Posterior vena cava (tissue), 2 donors: ENCODE measurements at regions not wholly inside any gene's neighbourhood (a gene's known extent, or its start where the extent isn't known, plus 50 kb on each side); places are given as distances from the start of the nearest gene placed in this dataset.

ENCODE experiments used
- DNase-seq: peaks from one replicate; pipeline ENCODE4 v3.0.0-alpha.2; 2020; ENCODE audit warnings: low spot score
- intact Hi-C, 2 donors: fragments of 100-400 bp; cut with DNase I; formaldehyde crosslinking; loops; one replicate each; pipeline versions ENCODE4 v1.14.1 to v1.14.2; 2022 to 2023
- donor health status: DM: yes; HTN: yes; CAD: no.
- donor health status: DM: yes; HTN: yes; CAD: no.

DNA sequence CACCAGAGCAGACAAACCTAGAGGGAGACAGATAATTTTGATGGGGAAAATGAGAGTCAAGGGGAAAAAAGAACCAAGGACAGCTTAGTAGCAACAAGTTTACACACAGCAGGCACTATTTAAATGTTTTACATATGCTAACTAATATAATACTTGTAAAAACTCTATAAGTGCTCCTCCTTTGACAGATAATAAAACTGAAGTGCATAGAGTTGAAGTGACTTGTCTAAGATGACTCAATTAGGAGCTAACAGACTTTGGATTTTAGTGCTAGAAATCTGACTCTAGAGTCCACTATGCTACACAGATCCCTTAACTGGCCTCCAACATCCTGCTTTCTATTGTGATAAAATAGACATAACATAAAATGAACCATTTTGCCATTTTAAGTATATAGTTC lies 506.9 kb downstream of the SATB2 start:
- no peak for DNase-seq

DNA sequence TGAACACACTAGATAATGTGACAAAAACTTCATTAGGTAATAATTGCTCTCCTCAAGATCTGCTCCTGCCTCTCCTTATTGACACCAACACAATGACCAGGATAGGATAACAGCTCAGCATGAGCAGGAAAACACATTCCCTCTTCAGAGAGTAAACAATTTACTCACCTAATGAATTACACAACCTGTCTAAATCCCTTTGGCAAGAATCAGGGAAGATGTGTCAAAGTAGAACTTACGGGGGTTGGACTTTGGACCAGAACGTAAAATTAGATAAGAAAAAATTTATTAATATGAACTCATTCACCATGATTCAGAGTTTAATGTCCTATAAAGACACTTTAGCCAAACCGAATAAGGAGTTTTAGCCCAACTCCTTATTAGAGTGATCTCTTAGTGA lies 512.2 kb downstream of the SATB2 start:
- DNase-seq = no peak
- intact Hi-C loops = no loop called here

More for the DNA sequence above, 506.9 kb downstream of the SATB2 start:
- intact Hi-C loops = no loop called here

DNA sequence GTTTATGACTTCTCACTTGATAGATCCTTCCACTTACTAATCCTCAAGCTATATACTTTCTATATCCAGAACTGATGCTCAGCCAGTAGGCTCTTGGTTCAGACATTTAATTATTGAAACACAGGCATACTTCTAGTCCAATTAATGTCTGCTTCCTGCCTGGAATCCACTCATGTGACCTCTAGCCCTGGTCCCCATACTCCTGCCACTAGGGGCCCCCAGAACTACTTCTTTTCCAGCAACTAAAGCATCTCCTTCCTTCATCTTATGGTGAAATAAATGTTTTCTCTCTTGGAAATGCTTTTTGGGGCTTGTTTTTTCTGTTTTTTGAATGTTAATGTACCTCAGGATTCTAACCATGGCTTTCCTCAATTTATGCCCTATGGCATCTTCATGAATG lies 527.6 kb downstream of the SATB2 start:
- DNase-seq = no peak
- intact Hi-C loops = no loop called here

DNA sequence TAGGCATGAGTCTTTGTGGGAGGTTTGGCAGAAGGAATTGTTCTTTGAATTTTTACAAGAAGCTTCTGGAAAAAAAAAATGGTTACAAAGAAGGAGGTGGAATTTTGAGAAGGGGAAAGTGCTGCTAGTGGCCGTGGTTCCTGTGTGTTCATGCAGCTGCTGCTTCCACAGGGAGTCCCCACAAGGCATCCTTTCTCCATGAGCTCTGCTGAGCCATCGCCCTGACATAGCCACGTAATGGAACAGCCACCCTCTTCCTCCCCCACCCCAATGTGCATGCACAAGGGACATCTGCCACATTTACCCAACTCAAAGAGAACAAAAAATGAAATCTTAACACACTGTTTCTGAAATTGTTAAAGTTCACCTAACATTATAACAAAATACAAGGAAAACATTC lies 529.7 kb downstream of the SATB2 start:
- DNase-seq = no peak
- intact Hi-C loops = no loop called here

DNA sequence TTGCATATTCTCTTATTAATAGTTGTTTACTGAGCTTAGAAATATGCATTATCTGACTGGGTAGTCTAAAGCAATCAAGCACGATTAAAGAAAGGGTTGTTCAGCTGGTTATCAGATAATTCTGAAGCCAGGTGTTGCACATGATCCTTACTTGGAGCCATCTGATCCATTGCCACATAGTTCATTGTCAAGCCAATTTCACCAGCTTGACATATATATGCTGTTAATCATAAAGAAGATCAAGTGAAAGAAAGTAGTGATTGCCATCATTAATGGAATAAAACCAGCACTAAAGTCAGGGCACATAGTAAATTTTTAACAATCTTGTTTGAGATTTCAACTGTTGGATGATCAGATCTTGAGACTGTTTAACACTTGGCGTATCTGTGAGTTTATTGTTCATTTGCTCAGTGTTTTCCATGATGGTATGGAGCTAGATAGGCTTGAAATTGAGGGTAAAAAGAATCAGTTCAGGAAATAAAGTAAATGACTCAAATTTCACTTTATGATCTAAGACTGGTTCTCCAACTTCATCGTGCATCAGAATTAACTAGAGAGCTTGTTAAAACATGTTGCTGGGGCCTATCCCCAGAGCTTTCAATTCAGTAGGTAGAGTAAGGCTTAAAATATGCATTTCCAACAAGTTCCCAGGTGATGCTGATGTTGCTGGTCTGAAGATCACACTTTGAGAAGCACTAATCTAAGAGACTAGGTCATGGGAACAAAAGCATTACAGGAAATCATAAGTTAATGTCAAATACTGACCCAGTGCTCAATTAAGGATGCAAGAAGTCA lies 539.6 kb downstream of the SATB2 start:
- no peak for DNase-seq
- intact Hi-C loops = no loop called here

DNA sequence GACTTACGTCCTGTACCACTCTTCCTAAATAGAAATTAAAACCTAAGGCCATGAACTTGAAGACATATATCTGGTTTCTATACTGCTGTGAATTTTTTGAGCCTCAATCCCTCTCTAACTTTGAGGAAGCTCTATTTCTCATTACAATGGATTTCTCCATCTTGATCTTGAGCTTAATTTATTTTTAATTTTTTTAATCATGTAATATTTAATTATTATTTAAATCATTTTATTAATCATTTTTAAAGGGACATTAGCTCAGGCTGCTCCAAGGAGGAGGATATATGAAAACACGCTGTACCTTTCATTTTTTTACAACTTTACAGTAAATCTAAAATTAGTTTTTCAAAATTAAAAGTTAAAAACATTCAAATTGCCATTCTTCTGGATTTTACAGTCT lies 540.5 kb downstream of the SATB2 start:
- intact Hi-C loops = no loop called here
- no peak for DNase-seq

DNA sequence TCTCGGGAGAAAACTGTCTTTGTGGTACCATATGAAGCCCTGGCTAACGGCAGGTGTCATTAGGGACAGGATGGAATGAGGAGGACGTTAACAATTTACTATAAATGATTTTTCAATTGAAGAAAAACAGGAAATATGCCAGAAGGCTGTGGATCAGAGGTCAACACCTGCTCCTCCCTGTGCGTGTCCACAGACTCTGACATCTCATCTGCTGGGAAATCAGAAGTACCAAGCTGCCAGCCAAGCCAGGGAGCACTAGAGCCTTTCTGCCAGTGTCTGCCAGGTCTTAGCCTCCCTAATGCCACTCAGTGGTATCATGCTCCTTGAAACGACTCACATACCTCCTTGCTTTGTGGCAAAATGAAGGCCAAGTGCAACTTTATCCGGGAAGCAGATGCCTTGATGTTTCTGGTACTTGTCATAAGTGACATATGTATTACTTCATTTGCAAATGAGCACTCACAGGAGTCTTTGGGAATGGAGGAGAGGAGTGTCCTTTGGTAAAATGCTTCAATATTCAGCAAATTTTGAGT lies 541.1 kb downstream of the SATB2 start:
- no peak for DNase-seq
- intact Hi-C loops = no loop called here

DNA sequence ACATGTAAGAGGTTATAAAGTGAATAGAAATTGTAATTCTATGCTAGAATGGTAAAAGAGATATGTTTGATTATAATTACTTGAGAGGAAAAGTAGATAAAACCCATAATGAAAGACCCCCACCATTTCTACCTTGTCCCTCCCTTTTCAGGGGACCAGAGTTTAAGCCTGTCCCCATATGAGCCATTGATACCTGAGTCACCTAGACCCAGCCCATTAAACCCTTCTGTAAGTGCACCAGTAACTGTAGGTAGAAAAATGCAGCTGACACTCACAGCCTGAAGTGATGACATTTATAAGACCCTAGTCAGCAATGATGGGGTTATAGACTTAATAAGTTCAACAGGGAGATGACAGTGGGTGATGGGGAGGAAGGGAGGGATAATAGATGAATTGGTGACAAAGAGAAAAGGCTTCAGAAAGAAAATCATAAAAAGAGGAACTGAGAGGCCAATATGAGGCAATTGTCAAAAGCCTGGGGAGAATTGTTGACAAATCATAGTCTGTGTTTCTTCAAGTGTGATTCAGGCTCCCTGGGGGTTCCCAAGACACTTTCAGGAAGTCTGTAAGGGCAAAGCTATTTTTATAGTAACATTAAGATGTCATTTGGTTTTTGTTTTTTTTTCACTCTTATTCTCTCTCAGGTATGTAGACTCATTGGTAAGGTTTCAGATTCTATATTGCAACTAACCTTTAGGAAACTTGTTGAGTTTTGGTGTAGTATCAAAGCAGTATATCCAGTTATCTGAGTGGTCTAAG lies 544.2 kb downstream of the SATB2 start:
- intact Hi-C loops = no loop called here
- no peak for DNase-seq

DNA sequence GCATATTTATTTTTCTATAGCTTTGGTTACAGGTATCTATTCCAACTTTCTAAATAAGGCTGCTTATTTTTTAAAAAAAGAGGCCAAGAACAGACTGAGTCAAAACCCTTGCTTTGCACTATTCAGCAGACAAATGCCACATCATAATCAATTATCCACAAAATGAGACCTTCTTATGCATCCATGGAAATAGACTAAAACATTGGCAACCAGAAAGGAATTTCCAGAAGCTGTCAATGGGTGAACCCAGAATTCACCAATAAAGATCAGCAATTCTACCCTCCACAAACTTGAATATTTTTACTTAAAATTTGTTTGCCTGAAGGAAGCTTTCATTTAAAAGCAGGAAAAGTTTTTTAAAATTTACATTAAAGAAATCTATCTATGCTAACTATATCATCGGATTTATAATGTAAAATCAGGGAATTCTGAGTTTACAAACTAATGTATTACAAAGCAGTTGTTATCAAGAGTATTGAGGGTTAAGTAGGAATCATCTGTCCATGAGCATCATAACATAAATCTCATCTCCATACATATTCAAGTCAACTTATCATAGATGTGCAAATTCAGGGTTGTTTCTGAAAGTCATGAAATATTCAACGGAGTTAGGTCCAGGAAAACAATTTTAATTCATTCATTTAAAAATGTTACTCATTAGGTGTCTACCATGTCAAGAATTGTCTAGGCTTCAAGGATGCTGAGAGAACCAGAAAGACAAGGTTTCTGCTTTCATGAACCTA lies 548.0 kb downstream of the SATB2 start:
- no peak for DNase-seq
- intact Hi-C loops = no loop called here

DNA sequence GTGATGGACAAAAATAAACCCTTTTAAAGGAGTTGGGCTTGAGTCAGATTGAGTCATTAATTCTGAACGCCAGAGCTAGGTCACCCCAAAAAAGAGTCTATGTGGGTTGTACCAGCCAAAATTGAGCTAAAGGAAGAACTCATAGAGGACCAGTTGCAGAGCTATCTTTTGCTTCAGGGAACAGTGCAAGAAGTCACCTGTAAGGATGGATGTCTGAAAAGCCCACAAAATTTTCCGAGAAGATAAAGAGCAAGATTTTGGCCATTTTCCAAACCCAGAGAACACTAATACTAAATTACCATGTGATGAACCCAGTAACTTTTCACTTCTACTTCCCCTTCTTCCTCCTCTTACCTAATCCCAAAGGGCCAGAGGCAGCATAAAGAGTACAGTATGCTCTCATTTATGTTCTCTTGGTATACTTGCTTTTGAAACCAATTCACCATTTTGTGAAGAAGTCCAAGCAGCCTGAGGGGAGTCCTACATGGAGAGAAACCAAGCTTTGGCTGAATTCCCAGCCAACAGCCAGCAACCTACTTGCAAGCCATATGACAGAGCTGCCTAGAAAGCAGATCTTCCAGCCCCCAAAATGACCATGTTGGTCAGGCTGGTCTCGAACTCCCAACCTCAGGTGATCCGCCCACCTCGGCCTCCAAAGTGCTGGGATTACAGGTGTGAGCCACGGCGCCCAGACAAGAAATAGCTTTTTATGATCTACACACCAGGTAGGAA lies 551.7 kb downstream of the SATB2 start:
- DNase-seq = no peak
- intact Hi-C loops = no loop called here

DNA sequence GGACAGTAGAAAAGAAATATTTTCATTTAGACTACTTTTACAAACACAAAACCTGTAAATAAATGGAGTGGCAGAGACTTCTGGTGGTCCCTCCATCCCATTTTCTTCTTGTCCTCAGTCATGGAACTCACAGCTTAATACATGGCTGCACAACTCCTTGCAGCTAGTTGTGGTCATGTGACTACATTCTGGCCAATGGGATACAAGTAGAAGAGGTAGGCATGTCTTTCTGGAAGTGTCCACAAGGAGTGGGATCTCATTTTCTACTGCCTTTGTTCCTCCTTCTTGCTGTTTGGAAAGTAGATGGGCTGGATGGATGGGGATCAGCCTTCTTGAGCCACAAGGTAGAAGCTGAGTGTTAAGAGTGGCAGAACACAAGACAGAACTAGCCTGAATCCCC lies 555.8 kb downstream of the SATB2 start:
- no peak for DNase-seq
- intact Hi-C loops = no loop called here

DNA sequence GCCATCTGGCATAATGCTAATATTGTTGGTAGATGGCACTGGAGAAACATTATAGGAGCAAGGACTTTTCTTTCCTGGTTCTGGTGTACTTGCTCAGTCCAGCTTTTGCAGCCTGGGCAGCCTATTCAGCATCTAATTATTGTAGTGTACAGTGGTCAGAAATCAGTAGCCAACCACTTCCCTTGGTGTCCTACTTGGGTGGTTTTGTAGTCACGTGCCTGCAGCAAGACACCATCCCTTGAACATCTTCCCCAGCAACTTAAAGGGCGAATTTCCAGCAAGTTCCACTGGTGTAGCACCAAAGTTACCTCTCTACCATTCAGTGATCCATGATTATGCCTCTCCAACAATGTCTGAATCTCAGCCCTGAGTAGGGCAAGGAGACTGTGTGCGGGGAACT lies 557.6 kb downstream of the SATB2 start:
- no peak for DNase-seq
- intact Hi-C loops = no loop called here

DNA sequence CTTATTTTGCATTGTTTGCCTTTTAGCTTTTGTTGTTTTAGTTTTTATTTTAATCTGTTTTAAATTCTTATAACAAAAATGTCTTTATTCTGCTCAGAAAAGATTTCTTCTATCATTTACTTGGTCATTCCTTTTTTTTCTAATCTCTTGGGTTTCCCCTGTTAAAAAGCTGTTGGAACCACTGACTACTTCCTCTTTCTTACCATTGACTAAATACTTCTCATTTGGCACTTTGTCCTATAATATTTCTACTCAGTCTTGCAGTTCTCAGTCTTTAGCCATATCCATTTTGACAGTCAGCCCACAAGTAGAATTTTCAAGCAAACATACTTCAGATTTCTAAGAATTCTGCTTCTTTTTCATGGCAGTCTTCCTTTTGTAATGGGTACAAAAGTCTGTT lies 567.2 kb downstream of the SATB2 start:
- intact Hi-C loops = no loop called here
- DNase-seq = no peak

DNA sequence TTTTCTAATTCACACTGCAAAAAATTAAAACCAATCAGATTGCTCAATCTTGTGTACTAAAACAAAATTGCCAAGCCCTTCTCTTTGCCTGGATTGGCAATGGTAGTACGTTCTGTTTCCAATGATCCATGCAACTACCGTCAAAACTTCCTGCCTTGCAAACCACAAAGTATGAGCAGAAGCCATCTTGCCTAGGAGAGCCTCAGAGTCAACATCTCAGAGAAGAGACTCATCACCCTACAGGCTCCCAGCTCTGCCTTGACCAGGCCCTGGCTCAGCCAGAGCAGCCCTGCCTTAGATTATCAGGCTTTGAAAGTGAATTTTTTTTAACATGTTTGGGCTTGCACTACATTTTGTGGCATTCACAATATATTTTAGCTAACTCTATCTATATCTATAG lies 574.1 kb downstream of the SATB2 start:
- intact Hi-C loops = no loop called here

DNA sequence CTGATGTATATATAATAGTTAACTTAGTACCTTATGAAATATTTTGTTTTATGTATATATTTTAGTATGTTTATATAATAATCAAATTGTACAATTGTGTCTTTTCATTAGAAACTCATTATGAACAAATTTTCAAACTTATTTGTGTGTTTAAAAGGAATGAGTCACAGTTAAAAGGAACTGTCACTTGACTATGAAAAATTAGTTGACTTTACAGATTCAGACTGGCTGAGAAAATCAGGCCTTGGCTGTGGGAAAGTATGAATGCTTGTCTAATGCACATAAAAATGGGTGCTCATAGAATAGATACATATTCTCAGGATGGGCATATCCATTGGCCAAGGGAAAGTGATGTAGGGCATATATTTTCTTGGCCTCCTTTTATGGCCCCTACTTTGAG lies 576.8 kb downstream of the SATB2 start:
- no peak for DNase-seq
- intact Hi-C loops = no loop called here

More for the DNA sequence above, 574.1 kb downstream of the SATB2 start:
- no peak for DNase-seq

DNA sequence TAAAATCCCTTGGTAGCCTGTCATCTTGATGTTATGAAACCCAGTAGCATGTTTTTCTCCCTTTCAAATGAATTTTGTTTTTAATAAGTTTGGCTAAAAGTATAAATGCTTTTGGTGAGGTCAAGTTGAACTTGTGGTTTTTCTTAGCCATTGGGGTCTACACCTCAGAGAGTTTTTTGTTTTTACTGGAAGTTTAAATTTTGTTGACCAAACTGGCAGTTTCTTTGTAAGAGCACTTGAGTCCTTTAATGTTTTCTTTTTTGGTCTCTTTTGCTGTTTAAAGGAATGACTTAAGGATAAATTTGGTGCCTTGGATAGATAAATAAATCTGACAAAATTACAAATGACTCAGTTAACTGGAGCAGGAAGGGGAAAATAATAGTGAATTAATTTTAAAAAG lies 577.3 kb downstream of the SATB2 start:
- DNase-seq = no peak
- intact Hi-C loops = no loop called here

DNA sequence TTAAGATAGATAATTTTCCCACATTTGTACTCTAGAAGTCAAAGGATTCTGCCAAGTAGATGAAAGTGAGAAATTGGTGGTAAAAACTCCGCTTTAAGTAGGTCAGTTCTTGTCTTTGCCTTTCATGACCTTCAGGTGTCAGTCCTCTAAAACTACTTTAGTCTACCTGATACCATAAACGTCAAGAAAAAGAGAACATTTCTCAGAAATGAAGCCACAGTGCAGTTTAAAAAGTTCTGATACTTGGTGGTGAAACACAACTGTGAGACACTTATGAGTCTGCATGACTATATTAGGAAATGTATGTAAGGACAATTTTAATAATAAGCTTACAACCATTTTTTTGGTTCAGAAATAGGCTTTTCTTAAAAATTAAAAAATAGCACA lies 583.3 kb downstream of the SATB2 start:
- DNase-seq = no peak
- intact Hi-C loops = no loop called here

DNA sequence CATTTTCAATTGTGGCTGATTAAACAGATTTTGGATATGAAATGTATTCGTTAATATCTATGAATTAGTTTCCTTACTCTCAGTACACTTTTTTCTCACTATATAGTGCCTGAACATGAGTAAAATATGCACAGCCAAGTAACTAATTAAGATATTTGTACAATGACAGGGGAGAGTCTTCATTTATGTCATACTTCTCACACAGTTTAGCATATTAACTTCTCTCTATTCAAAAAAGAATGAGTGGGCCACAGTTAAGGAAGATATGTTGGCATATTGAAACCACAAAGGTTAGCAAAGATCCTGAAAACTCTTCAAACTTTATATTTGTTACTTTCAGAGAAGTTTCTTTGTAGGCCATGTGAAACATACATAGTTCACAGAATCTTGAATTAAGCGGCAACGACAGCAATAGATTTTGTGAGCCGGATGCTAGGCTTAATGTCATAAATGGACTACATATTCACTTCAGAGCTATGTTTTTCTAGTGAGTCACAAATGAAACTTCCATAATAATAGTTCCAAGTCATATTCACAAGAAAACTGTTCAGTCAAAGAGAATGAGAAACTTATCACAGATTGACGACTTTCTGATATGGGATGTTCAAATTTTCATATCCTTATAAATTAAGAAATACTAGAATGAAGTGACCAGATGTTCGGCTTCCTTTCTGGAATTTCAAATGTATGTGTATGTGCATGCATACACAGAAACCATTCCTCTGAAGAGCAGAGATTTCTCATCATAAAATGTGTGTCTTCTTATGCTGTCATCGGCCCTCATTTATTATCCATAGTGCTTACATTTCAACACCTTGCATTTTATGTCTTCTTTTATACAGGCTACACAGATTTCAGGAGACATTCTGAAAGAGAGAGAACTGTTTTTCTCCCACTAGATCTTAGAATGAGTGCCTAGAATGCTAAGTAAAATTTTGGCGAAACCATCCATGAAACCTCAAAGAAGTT lies 584.0 kb downstream of the SATB2 start:
- no peak for DNase-seq
- intact Hi-C loops = no loop called here
